Suprapubic skin (tissue), 4 donors: ENCODE measurements at regions not wholly inside any gene's neighbourhood (a gene's known extent, or its start where the extent isn't known, plus 50 kb on each side); places are given as distances from the start of the nearest gene placed in this dataset.

ENCODE experiments used
- DNase-seq, 2 donors: peaks; one replicate each; pipeline ENCODE4 v3.0.0-alpha.2; 2019; ENCODE audit warnings: low spot score in 2 of 2
- H3K27ac ChIP-seq: fragments of 200-600 bp; sonication (generic); one replicate; pipeline ENCODE4 v1.5.1; 2019
- H3K27me3 ChIP-seq: fragments of 200-600 bp; sonication (generic); one replicate; pipeline ENCODE4 v1.5.1; 2019
- H3K36me3 ChIP-seq: fragments of 200-600 bp; sonication (generic); one replicate; pipeline ENCODE4 v1.5.1; 2019
- H3K4me1 ChIP-seq: fragments of 200-600 bp; sonication (generic); one replicate; pipeline ENCODE4 v1.5.1; 2019
- H3K4me3 ChIP-seq: fragments of 200-600 bp; sonication (generic); one replicate; pipeline ENCODE4 v1.5.1; 2019; ENCODE audit warnings: mild to moderate bottlenecking
- H3K9me3 ChIP-seq: fragments of 200-600 bp; sonication (generic); one replicate; pipeline ENCODE4 v1.5.1; 2019
- CTCF ChIP-seq, 2 donors: fragments of 200-600 bp in 1 of 2; fragments of 450-650 bp in 1 of 2; sonication (generic) in 1 of 2; IDR thresholded peaks; one replicate each; pipeline ENCODE4 v1.5.1; 2016 to 2019; ENCODE audit warnings: antibody characterized with exemption in 2 of 2, mild to moderate bottlenecking in 1 of 2, moderate library complexity in 1 of 2
- EP300 ChIP-seq: sonication (generic); formaldehyde crosslinking; IDR thresholded peaks from one replicate; pipeline ENCODE4 v1.6.1; 2017; ENCODE audit warnings: antibody characterized with exemption
- POLR2A ChIP-seq, 2 donors: fragments of 450-650 bp; IDR thresholded peaks; one replicate each; pipeline ENCODE4 v1.6.1; 2017; ENCODE audit warnings: antibody characterized with exemption in 2 of 2, mild to moderate bottlenecking in 2 of 2, moderate library complexity in 2 of 2
- POLR2AphosphoS5 ChIP-seq, 3 donors: sonication (generic); formaldehyde crosslinking; IDR thresholded peaks; one replicate each; pipeline ENCODE4 v1.6.1; 2017; ENCODE audit warnings: antibody characterized with exemption in 3 of 3
- WGBS: methylation state at CpG from one replicate; pipeline ENCODE4 v1.1.5; 2018; 5-methylcytosine and 5-hydroxymethylcytosine counted together

GRCh38 chr9:679462-679861 is 162.0 kb upstream of the DMRT1 start:
- 93% methylated on average over 6 of the region's 6 CpGs for WGBS
- Histone ChIP-seq H3K36me3 (no peaks in the 10 kb centered on the region), H3K9me3 (no peaks in the 10 kb centered on the region), H3K27ac (no peak overlapping the region), H3K4me1 (peaks cover 43% of the 10 kb centered on the region), H3K4me3 (no peak overlapping the region), H3K27me3 (no peaks in the 10 kb centered on the region)
- DNase-seq = no peak
- TF ChIP-seq CTCF (IDR thresholded peaks at IDR 0.05) (no peak), POLR2AphosphoS5 (IDR thresholded peaks at IDR 0.05) (no peak), EP300 (no peak)

- Histone ChIP-seq H3K27ac (no peak overlapping the region), H3K36me3 (no peaks in the 10 kb centered on the region), H3K27me3 (no peaks in the 10 kb centered on the region), H3K4me1 (peaks cover 50% of the 10 kb centered on the region), H3K4me3 (no peak overlapping the region), H3K9me3 (no peaks in the 10 kb centered on the region)
- 76% methylated on average over 5 of the region's 5 CpGs for WGBS
- DNase-seq = no peak
- no peak for TF ChIP-seq POLR2A (IDR thresholded peaks at IDR 0.05)
- TF ChIP-seq CTCF (IDR thresholded peaks at IDR 0.05) = no peak
- TF ChIP-seq EP300 = no peak
- no peak for TF ChIP-seq POLR2AphosphoS5 (IDR thresholded peaks at IDR 0.05)
These were observed 161.4 kb upstream of the DMRT1 start for GRCh38 chr9:680106-680505.

DNA sequence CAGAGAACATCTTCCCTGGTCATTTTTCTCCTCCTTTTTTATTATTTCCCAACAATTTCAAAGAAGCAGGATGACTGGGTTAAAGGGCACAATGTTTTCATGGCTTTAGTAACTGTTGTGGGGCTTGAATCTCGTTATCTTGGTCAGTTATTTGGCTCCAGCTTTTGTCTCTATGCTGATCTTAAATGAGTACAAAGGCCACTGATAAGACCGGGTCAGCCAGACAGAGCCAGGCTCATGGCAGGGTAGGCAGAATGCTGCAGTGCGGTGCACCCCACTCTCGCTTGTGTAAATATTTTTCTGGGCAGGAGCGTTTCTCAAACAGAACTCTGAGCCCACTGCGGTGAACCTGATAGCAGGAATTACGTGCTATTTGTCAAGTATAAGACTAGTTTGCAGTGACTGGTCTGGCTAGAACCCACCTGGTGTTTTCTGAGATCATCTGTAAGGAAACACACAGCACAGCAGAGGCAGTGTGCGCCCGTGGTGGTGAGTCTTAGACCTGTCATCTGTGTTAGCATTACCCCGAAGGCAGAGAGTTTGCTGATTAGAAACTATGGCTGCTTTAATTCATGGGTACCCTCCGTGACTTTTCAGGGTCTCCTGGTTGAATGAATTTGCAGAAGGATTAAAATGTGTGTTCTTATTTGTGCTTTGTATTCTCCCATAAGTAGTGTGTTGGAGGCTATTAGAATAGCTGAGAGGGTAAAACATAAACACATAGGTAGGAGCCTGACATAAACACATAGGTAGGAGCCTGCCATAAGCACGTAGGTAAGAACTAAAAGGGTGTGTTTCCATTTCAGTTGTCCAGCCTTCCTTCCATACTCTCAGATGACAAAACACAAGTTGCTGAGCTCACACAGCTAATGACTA is 158.6 kb upstream of the DMRT1 start:
- no peak overlapping the region for H3K4me3 ChIP-seq
- H3K36me3 ChIP-seq = no peaks in the 10 kb centered on the region
- peaks cover 61% of the 10 kb centered on the region for H3K4me1 ChIP-seq
- no peaks in the 10 kb centered on the region for H3K27me3 ChIP-seq
- H3K9me3 ChIP-seq = no peaks in the 10 kb centered on the region
- no peak for DNase-seq
- 87% methylated on average over 12 of the region's 12 CpGs for WGBS
- TF ChIP-seq POLR2A (IDR thresholded peaks at IDR 0.05) (no peak), EP300 (no peak), POLR2AphosphoS5 (IDR thresholded peaks at IDR 0.05) (no peak), CTCF (IDR thresholded peaks at IDR 0.05) (no peak)
- peak overlapping the region; percentile 92 for H3K27ac ChIP-seq

DNA sequence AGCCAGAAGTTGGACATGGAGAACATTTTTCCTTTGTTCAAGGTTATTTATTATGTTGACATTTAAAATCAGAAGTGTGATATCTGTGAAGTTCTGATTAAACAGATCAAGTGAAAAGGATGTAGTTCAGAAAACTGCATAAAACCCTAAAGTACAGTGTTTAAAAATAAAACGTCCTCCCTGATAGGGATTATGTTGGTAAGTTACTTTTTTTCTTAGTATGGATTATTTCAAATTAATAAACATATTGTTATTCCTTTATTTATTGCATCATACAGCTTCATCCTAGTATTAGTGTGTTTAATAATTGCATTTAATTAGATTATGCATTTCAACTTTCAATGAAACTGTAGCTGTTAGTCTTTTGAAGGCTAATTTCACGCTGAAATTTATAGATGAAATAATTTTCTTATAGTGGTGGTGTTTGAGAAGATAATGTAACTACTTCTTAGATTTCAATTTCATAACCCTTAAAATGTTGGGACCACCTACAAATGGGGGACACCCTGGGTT is 157.9 kb upstream of the DMRT1 start:
- WGBS = 59% methylated on average over 2 of the region's 2 CpGs
- no peak for DNase-seq
- H3K4me1 ChIP-seq = peaks cover 61% of the 10 kb centered on the region

More for the DNA sequence above, 157.9 kb upstream of the DMRT1 start:
- Histone ChIP-seq H3K27me3 (no peaks in the 10 kb centered on the region), H3K27ac (peak overlapping the region; percentile 92), H3K4me3 (no peak overlapping the region), H3K36me3 (no peaks in the 10 kb centered on the region), H3K9me3 (no peaks in the 10 kb centered on the region)
- TF ChIP-seq POLR2A (IDR thresholded peaks at IDR 0.05) = no peak
- TF ChIP-seq CTCF (IDR thresholded peaks at IDR 0.05) = no peak
- TF ChIP-seq EP300 = no peak
- TF ChIP-seq POLR2AphosphoS5 (IDR thresholded peaks at IDR 0.05) = no peak
